Fibroblast of pulmonary artery (primary cell): ENCODE measurements at regions not wholly inside any gene's neighbourhood (a gene's known extent, or its start where the extent isn't known, plus 50 kb on each side); places are given as distances from the start of the nearest gene placed in this dataset.
A peak's percentile ranks its signal among the peaks of the same experiment; 100 is the strongest.

Experiments used
- DNase-seq: peaks from one replicate; pipeline ENCODE4 v3.0.0-alpha.2; 2010; ENCODE audit warnings: low read depth
- H3K4me3 ChIP-seq: replicated peaks from 2 replicates; pipeline ENCODE4 v1.5.1; 2011; ENCODE audit warnings: low read depth, mild to moderate bottlenecking, control low read depth, low read length, moderate library complexity
- TF ChIP-seq, protein P1 (sequence below): IDR thresholded peaks from 2 replicates; pipeline ENCODE4 v1.5.1; 2011; ENCODE audit warnings: mild to moderate bottlenecking, control low read depth, low read length, inconsistent platforms; ENCODE audit errors: missing control alignments

DNA sequence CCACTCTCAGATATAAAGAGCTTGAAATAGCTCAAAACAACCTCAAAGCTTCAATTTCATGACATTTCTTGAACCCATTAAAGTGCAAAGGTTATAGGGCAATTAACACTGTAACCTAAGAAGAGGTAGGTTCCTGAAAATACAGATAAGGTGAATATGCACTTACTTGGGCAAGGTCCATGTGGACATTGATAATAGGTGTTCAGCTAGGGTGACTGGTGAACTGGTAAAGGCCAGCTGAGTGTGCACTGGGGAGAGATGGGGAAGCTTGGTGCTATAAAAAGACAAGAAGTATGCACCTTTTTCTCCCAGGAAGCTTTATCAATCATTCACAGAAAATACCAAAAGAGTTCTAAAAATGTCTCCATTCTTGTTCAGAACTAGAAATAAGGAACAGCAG, 418.6 kb downstream of the SLC16A7 start:
- H3K4me3 ChIP-seq, result no peak overlapping the region
- DNase-seq, result no peak
- TF ChIP-seq, protein P1, sequence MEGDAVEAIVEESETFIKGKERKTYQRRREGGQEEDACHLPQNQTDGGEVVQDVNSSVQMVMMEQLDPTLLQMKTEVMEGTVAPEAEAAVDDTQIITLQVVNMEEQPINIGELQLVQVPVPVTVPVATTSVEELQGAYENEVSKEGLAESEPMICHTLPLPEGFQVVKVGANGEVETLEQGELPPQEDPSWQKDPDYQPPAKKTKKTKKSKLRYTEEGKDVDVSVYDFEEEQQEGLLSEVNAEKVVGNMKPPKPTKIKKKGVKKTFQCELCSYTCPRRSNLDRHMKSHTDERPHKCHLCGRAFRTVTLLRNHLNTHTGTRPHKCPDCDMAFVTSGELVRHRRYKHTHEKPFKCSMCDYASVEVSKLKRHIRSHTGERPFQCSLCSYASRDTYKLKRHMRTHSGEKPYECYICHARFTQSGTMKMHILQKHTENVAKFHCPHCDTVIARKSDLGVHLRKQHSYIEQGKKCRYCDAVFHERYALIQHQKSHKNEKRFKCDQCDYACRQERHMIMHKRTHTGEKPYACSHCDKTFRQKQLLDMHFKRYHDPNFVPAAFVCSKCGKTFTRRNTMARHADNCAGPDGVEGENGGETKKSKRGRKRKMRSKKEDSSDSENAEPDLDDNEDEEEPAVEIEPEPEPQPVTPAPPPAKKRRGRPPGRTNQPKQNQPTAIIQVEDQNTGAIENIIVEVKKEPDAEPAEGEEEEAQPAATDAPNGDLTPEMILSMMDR, result no peak

DNA sequence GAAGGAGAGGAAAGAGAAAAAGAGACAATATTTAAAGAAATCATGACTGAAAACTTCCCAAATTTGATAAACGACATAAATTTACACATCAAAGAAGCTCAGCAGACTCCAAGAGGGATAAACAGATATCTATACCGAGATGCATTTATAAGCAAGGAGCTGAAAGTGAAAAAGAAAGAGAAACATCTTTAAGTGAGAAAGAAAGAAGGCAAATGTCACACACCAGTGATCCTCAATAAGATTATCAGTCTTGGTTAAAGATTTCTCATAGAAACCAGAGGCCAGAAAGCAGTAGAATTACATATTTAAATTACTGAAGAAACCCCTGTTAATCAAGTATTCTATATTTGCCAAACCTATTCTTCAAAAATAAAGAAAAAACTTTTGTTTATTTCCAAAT, 424.2 kb downstream of the SLC16A7 start:
- H3K4me3 ChIP-seq, result no peak overlapping the region
- TF ChIP-seq, protein P1, result no peak
- no peak for DNase-seq

DNA sequence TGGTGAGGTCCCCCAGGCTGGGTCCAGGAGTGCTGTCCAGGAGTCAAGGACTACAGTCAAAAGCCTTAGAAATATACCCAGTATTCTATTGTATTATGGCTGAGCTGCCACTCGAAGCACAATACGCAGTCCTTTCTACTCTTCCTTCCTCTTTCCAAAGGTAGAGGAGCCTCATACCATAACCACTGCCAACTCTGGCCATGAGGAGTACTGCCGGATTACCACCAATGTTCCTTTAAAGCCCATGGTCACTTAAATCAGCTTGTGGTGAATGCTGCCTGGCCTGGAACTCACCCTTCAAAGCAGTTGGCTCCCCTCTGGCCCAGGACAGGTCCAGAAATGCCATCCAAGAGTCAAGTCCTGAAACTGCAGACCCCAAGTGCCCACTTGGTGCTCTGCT, 425.4 kb downstream of the SLC16A7 start:
- no peak overlapping the region for H3K4me3 ChIP-seq
- TF ChIP-seq, protein P1, result no peak
- no peak for DNase-seq

DNA sequence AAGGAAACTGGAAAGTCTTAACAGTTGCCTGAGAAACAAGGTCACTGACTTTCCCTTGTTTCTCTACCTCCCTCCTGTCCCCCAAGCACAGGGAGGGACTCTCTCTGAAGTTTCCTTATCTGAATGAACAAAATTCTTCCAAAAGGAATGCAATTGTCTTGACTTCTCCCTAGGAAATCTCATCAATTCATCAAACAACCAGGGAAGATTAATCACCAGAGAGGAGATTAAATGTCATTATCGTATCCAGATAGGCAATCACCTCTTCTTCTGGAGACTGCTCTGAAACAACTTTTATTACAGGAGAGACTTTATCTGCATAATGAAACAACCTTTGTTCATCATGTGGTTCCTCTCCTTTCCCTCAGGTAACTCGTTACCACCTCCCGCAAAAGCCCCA, 431.4 kb downstream of the SLC16A7 start:
- TF ChIP-seq, protein P1, result no peak
- H3K4me3 ChIP-seq, result no peak overlapping the region
- no peak for DNase-seq

DNA sequence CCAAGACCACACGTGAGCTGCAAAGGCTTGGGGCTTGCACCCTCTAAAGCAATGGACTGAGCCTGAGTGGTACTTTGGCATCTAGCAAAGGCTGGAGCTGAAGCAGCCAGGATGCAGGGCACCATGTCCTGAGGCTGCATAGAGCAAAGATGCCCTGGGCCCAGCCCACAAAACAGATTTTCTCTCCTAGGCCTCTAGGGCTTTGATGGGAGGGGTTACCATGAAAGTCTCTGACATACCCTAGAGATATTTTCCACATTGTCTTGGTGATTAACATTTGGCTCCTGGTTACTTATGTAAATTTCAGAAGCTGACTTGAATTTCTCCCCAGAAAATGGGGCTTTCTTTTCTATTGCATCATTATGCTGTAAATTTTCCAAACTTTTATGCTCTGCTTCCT, 438.3 kb downstream of the SLC16A7 start:
- DNase-seq, result no peak
- TF ChIP-seq, protein P1, result no peak
- H3K4me3 ChIP-seq, result no peak overlapping the region

DNA sequence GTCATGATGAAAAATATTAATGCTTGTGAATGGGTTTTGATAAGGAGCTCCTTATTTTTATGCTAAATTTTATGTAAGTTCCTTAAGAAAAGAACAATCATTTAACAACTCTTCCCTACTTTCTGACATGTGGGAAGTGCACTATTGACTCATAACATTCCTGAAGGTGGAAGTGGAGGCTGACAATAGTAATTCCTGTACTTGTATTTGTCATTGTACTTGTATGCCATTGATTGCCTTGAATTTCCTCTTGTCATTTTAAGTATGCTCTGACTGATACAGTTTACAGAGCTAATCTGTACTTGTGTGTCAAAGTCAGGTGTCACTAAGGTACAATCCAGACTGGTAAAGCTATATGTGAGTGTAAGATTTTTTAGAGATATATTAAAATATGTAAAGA, 440.0 kb downstream of the SLC16A7 start:
- DNase-seq, result peak; percentile 6
- TF ChIP-seq, protein P1, result no peak
- no peak overlapping the region for H3K4me3 ChIP-seq

DNA sequence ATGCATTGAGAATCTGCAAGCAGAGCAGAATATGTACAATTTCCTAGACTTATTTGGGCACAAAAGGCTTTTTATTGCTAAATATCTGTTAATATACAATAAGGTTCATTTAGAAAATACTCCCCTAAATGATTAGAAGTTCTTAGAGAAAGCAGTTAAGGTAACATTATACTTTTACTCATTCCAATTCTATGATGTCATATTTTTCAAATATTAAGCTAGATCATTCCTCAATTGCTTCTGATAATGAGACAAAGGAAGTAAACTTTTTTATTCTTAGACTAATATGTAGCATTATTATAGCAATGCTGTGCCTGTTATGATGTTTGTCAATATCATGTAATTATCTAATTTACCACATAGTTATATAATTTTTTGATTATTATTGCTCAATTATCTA, 447.0 kb downstream of the SLC16A7 start:
- no peak overlapping the region for H3K4me3 ChIP-seq
- DNase-seq, result no peak
- TF ChIP-seq, protein P1, result no peak
